K562 (cell line): ENCODE measurements at regions not wholly inside any gene's neighbourhood (a gene's known extent, or its start where the extent isn't known, plus 50 kb on each side); places are given as distances from the start of the nearest gene placed in this dataset.

Source experiments
- ATAC-seq: fragments of 200-7000 bp; cut with Tn5 transposase; 3 replicates; pipeline ENCODE4 v1.9.1; 2020; ENCODE audit warnings: moderate library complexity
- BruUV-seq: library from RNA; stranded (reverse); fragments of 400-500 nt; replicated peaks from 2 replicates; lab custom pipeline; 2021; lab: Mats Ljungman, UMichigan
- CTCF ChIA-PET: fragments of 300-600 bp; formaldehyde crosslinking; extraction: SDS; loops from one replicate; lab custom pipeline; 2021; ENCODE audit warnings: low intra/inter-chr PET ratio; lab: Yijun Ruan, JAX
- POLR2A ChIA-PET: fragments of 300-600, 350-650 bp; sonication (Branson Sonifier 250); formaldehyde crosslinking; extraction: SDS; loops from one replicate; lab custom pipeline; 2021; ENCODE audit warnings: antibody characterized with exemption, inconsistent platforms; lab: Yijun Ruan, JAX
- DNase-seq, 4 experiments: peaks; one replicate each; pipeline versions ENCODE4 v3.0.0 to v3.0.0-alpha.2; 2011 to 2018; ENCODE audit warnings: low spot score in 3 of 4, mixed read lengths in 3 of 4; ENCODE audit errors: extremely low read depth in 1 of 4
- FAIRE-seq: peaks from 2 replicates; lab custom pipeline; 2011; peaks lifted over from hg19 to GRCh38; lab: Jason Lieb, UNC
- H2AFZ ChIP-seq: 2 replicates; pipeline ENCODE4 v1.6.0; 2011; ENCODE audit warnings: low read depth, low read length, control low read depth, inconsistent platforms
- H3K27ac ChIP-seq: fragments of 200-600 bp; 3 replicates; pipeline ENCODE4 v1.8.0; 2011; ENCODE audit warnings: low read depth, mild to moderate bottlenecking, control low read depth, inconsistent platforms, low read length, moderate library complexity, mixed read lengths; ENCODE audit errors: extremely low read depth
- H3K27me3 ChIP-seq, 2 experiments: fragments of 300-600 bp in 1 of 2; 2 replicates in 1 of 2; 3 replicates in 1 of 2; pipeline versions ENCODE4 v1.6.0 to v1.8.0; 2011; ENCODE audit warnings: inconsistent platforms in 2 of 2, low read length in 2 of 2, mild to moderate bottlenecking in 1 of 2, mixed read lengths in 1 of 2, moderate library complexity in 1 of 2; ENCODE audit not compliant: control insufficient read depth in 2 of 2, insufficient read depth in 2 of 2
- H3K36me3 ChIP-seq: fragments of 300-600 bp; 3 replicates; pipeline ENCODE4 v1.8.0; 2011; ENCODE audit warnings: mild to moderate bottlenecking, low read length, inconsistent platforms; ENCODE audit not compliant: control insufficient read depth, insufficient read depth
- H3K4me1 ChIP-seq, 2 experiments: fragments of 200-600 bp in 1 of 2; replicated peaks in 1 of 2; 2 replicates in 1 of 2; 3 replicates in 1 of 2; pipeline versions ENCODE4 v1.5.1 to v1.8.0; 2011; ENCODE audit warnings: inconsistent platforms in 2 of 2, low read length in 2 of 2, mild to moderate bottlenecking in 1 of 2, mixed read lengths in 1 of 2, moderate library complexity in 1 of 2; ENCODE audit not compliant: control insufficient read depth in 2 of 2, insufficient read depth in 2 of 2
- H3K4me2 ChIP-seq: 2 replicates; pipeline ENCODE4 v1.6.1; 2011; ENCODE audit warnings: low read length, control low read depth, inconsistent platforms, mixed read lengths; ENCODE audit not compliant: insufficient read depth
- H3K4me3 ChIP-seq: fragments of 200-600 bp; sonication (generic), shearing (Covaris generic); 2 replicates; pipeline ENCODE4 v1.5.1; 2016; ENCODE audit warnings: control low read depth, inconsistent platforms
- H3K79me2 ChIP-seq: fragments of 200-600 bp; 3 replicates; pipeline ENCODE4 v1.8.0; 2011; ENCODE audit warnings: low read length, inconsistent platforms; ENCODE audit not compliant: control insufficient read depth, insufficient read depth
- H3K9ac ChIP-seq, 2 experiments: 2 replicates each; pipeline versions ENCODE4 v1.6.0 to v1.6.1; 2011; ENCODE audit warnings: low read depth in 2 of 2, low read length in 2 of 2, control low read depth in 1 of 2, inconsistent platforms in 1 of 2, mild to moderate bottlenecking in 1 of 2, mixed read lengths in 1 of 2; ENCODE audit not compliant: insufficient read depth in 1 of 2
- H3K9me1 ChIP-seq: one replicate; pipeline ENCODE4 v1.6.0; 2011; ENCODE audit warnings: inconsistent platforms, mild to moderate bottlenecking, low read length, moderate library complexity; ENCODE audit not compliant: control insufficient read depth, insufficient read depth
- H3K9me3 ChIP-seq: replicated peaks from 2 replicates; pipeline ENCODE4 v1.5.1; 2011; ENCODE audit warnings: low read depth, low read length, inconsistent platforms; ENCODE audit not compliant: control insufficient read depth, insufficient read depth
- H4K20me1 ChIP-seq: replicated peaks from 2 replicates; pipeline ENCODE4 v1.6.1; 2011; ENCODE audit warnings: low read length, inconsistent platforms, mixed read lengths; ENCODE audit not compliant: control insufficient read depth, insufficient read depth
- ATF1 ChIP-seq, 2 experiments: fragments of 450-650 bp in 1 of 2; IDR thresholded peaks; 2 replicates each; pipeline ENCODE4 v1.6.1; 2016; ENCODE audit warnings: missing compliant biosample characterization in 1 of 2, missing genetic modification characterization in 1 of 2
- FIP1L1 ChIP-seq: fragments of 200-400 bp; formaldehyde crosslinking; IDR thresholded peaks from 2 replicates; pipeline ENCODE4 v1.6.1; 2018; ENCODE audit warnings: mild to moderate bottlenecking, low read depth, low read length; ENCODE audit not compliant: poor library complexity, severe bottlenecking
- FOSL1 ChIP-seq: fragments of 200-800 bp; sonication (Bioruptor generic); conservative IDR thresholded peaks from 2 replicates; pipeline ENCODE4 v1.6.1; 2016; ENCODE audit warnings: missing genetic modification characterization, missing compliant biosample characterization
- HNRNPK ChIP-seq: fragments of 200-400 bp; formaldehyde crosslinking; IDR thresholded peaks from one replicate; pipeline ENCODE4 v1.6.1; 2018; ENCODE audit warnings: mild to moderate bottlenecking, low read depth, low read length; ENCODE audit not compliant: poor library complexity, severe bottlenecking
- RAD21 ChIP-seq, 2 experiments: fragments of 250-450 bp in 1 of 2; fragments of 450-650 bp in 1 of 2; sonication (Bioruptor Pico) in 1 of 2; formaldehyde crosslinking in 1 of 2; IDR thresholded peaks in 1 of 2; conservative IDR thresholded peaks in 1 of 2; 2 replicates each; pipeline versions ENCODE4 v1.4.0 to v1.8.0; 2020 to 2022; ENCODE audit warnings: mild to moderate bottlenecking in 2 of 2, moderate library complexity in 1 of 2
- ZNF175 ChIP-seq: fragments of 200-800 bp; sonication (Bioruptor generic); IDR thresholded peaks from 2 replicates; pipeline ENCODE4 v1.6.1; 2016; ENCODE audit warnings: low read depth, mild to moderate bottlenecking, missing genetic modification characterization, missing compliant biosample characterization
- WGBS: fragments of 100-300 bp; shearing (Covaris generic); methylation state at CpG from one replicate; pipeline ENCODE4 v1.1.6; 2016; ENCODE audit warnings: low coverage, mixed read lengths; ENCODE audit not compliant: insufficient coverage; ENCODE audit errors: missing lambda C conversion rate; 5-methylcytosine and 5-hydroxymethylcytosine counted together
- in situ Hi-C: fragments of 300-500 bp; cut with MboI; formaldehyde crosslinking; loops from 4 replicates; pipeline ENCODE4 v1.15.0; 2018; ENCODE audit warnings: inconsistent platforms, mixed read lengths
- intact Hi-C: fragments of 100-400 bp; cut with micrococcal nuclease; formaldehyde crosslinking; loops from 2 replicates; pipeline ENCODE4 v1.14.2; 2022

DNA sequence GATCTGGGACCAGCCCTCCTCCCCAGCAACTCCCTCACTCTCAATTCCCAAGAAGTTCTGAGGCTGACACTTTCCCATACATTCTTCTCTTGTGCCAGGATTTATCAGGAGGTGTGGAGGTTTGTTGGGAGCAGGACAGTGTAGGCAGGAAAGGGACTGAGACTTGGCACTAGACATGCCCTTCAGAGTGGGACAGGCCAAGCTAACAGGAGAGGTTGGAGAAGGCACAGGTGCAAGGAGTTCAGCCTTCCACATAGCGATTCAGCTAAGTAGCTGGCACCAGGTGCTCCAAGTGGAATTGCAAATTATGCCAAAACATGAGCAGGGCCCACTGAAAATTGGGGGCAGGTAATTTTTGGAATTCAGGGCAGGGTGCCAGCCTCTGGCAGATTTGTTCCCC is 83.0 kb upstream of the DUSP10 start (continued):
- TF ChIP-seq RAD21 (CRISPR knock-in tag; conservative IDR thresholded peaks at IDR 0.05 in 1 of 2, IDR thresholded peaks at IDR 0.05 in 1 of 2) (no peak), HNRNPK (no peak)

DNA sequence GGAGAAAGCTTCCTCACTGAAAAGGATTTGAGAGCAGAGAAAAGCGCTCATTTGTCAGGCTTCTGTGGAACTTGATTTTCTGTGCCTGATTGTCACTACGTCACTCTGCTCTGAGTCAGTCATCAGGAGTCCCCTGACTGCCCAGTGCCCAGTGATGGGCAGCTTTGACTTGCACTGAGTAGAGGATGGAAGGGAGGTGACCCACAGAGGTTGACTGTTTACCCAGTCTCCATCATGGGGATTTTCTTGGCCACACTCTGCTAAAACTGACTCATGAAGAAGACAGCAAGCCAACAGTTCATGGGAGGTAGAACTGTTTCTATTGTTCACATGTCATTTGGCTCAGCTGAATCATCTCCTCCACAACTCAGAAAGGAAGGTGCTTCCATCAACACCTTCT is 82.1 kb upstream of the DUSP10 start:
- Histone ChIP-seq H3K4me2 (no peak overlapping the region), H3K4me3 (no peak overlapping the region), H2AFZ (no peak overlapping the region), H3K36me3 (no peaks in the 10 kb centered on the region), H4K20me1 (no peaks in the 10 kb centered on the region), H3K4me1 (peaks cover 0 to 3% of the 10 kb centered on the region in 2 experiments; a peak in 3 of 5 replicates), H3K9ac (no peak overlapping the region), H3K27me3 (no peaks in the 10 kb centered on the region), H3K9me1 (no peaks in the 10 kb centered on the region), H3K79me2 (no peaks in the 10 kb centered on the region), H3K9me3 (no peaks in the 10 kb centered on the region), H3K27ac (no peak overlapping the region)
- TF ChIP-seq FIP1L1 = no peak
- TF ChIP-seq FOSL1 = peak; percentile 34; the same call in 1 of the 2 replicates
- TF ChIP-seq ATF1 (CRISPR knock-in tag; IDR thresholded peaks at IDR 0.05) = no peak
- peak; percentile 16; the same call in 1 of the 2 replicates for TF ChIP-seq ATF1 (tag; IDR thresholded peaks at IDR 0.05)
- TF ChIP-seq ZNF175 (CRISPR knock-in tag) = 0 out of 2 replicates have a peak, but pooled peaks have one; percentile 43
- ChIA-PET POLR2A (no interaction called here), CTCF (no interaction called here)
- no TSS peak for BruUV-seq
- DNase-seq (no peak), FAIRE-seq (no peak), ATAC-seq (no peak)
- in situ Hi-C loops = no loop called here
- intact Hi-C loops = no loop called here
- 0% methylated on average over 2 of the region's 2 CpGs for WGBS
